Loucy (cell line): ENCODE measurements at regions not wholly inside any gene's neighbourhood (a gene's known extent, or its start where the extent isn't known, plus 50 kb on each side); places are given as distances from the start of the nearest gene placed in this dataset.

Experiments used
- CTCF ChIP-seq: fragments of 200-600 bp; sonication (generic); conservative IDR thresholded peaks from 2 replicates; pipeline ENCODE4 v1.5.1; 2014; ENCODE audit warnings: mild to moderate bottlenecking, antibody characterized with exemption, low read length
- EZH2phosphoT487 ChIP-seq: fragments of 200-600 bp; IDR thresholded peaks from 2 replicates; pipeline ENCODE4 v1.6.1; 2018; ENCODE audit warnings: antibody characterized with exemption, mild to moderate bottlenecking, moderate library complexity, borderline replicate concordance

DNA sequence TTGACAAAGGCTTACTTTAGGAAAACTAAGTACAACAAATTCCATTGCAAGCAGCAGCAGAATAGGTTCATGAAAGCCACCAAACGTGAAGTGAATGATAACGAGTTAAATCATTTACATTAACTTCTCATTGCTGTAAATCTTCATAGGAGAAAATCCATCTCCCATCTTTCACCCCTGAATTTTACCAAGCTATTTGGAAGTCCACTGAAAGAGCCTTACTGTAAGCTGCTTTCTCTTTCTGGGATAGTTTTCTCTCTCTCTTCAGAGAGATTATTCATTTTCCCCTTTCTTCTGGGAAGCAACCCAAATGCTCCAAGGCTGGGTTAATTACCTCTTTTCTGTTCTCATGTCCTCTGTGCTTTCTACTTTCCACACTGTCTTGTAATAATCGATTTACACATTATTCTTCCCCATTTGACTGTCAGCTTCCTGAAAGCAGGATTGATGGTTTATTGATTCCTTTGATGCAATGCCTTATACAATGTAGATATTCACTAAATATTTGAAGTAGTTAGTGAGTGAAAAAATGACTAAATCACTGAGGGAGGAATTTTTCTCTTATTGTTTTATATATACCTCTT lies 914.3 kb upstream of the ARPP21 start:
- no peak for TF ChIP-seq CTCF
- no peak for TF ChIP-seq EZH2phosphoT487
